Fibroblast of lung (primary cell): ENCODE measurements at regions not wholly inside any gene's neighbourhood (a gene's known extent, or its start where the extent isn't known, plus 50 kb on each side); places are given as distances from the start of the nearest gene placed in this dataset.

ENCODE experiments used
- CTCF ChIP-seq, 2 donors: IDR thresholded peaks in 1 of 2; conservative IDR thresholded peaks in 1 of 2; 1 replicate in 1 of 2; 2 replicates in 1 of 2; pipeline ENCODE4 v1.5.1; 2011 to 2012; ENCODE audit warnings: low read length in 2 of 2, control low read depth in 1 of 2, inconsistent platforms in 1 of 2, low read depth in 1 of 2, mild to moderate bottlenecking in 1 of 2
- EZH2 ChIP-seq: IDR thresholded peaks from 2 replicates; pipeline ENCODE4 v1.5.1; 2012; ENCODE audit warnings: low read length, control low read depth, mild to moderate bottlenecking; ENCODE audit errors: missing control alignments

- TF ChIP-seq CTCF (conservative IDR thresholded peaks at IDR 0.05 in 1 of 2, IDR thresholded peaks at IDR 0.05 in 1 of 2; ENCODE audit: low read depth in 1 of 2, low read length in 2 of 2) (no peak), EZH2 (no peak)
Observed at GRCh38 chr6:133129556-133129955, 111.6 kb upstream of the EYA4 start.
